ENCODE measurements at regions not wholly inside any gene's neighbourhood (a gene's known extent, or its start where the extent isn't known, plus 50 kb on each side); places are given as distances from the start of the nearest gene placed in this dataset.

- no peaks in the 10 kb centered on the region for H3K27me3 ChIP-seq (ENCODE audit: control insufficient read depth in 3 of 3, insufficient read depth in 3 of 3, low read depth in 1 of 3, low read length in 3 of 3)
- WGBS, 2 donors (ENCODE audit: extremely low coverage in 2 of 2, insufficient read length in 2 of 2, insufficient replicate concordance in 1 of 2), result no CpG with 5 or more reads among the region's 2 CpGs
- H2BK15ac ChIP-seq (ENCODE audit: low read length), result no peak overlapping the region
- no peak overlapping the region for H3K4ac ChIP-seq (ENCODE audit: low read length)
- no peak overlapping the region for H3K9ac ChIP-seq (ENCODE audit: low read depth, low read length, poor library complexity)
- no peak overlapping the region for H2AK5ac ChIP-seq (ENCODE audit: low read depth, low read length)
- no peaks in the 10 kb centered on the region for H3K79me1 ChIP-seq (ENCODE audit: low read depth, low read length)
- no peak overlapping the region for H3K23ac ChIP-seq (ENCODE audit: low read depth, low read length, poor library complexity)
- no peak overlapping the region for H2BK5ac ChIP-seq (ENCODE audit: low read length)
- no peaks in the 10 kb centered on the region for H3K4me1 ChIP-seq (ENCODE audit: control insufficient read depth in 2 of 2, insufficient read depth in 1 of 2, low read depth in 1 of 2, low read length in 2 of 2)
- H4K91ac ChIP-seq (ENCODE audit: low read depth, low read length, poor library complexity), result no peak overlapping the region
- no peak for DNase-seq (ENCODE audit: low spot score)
- H3K4me2 ChIP-seq (ENCODE audit: insufficient read depth, low read length, poor library complexity, severe bottlenecking), result no peak overlapping the region
- no peaks in the 10 kb centered on the region for H3K36me3 ChIP-seq (replicated peaks in 1 of 2; ENCODE audit: control insufficient read depth in 2 of 2, insufficient read depth in 2 of 2, low read length in 2 of 2)
- H3K9me3 ChIP-seq (replicated peaks in 1 of 2; ENCODE audit: control insufficient read depth in 2 of 2, insufficient read depth in 1 of 2, low read depth in 1 of 2, low read length in 2 of 2), result no peaks in the 10 kb centered on the region
- no peak overlapping the region for H3K4me3 ChIP-seq (ENCODE audit: low read length in 2 of 2)
- no peak overlapping the region for H2BK12ac ChIP-seq (ENCODE audit: low read length)
- no peak overlapping the region for H4K8ac ChIP-seq (ENCODE audit: low read depth, low read length)
- no peak overlapping the region for H3K27ac ChIP-seq (replicated peaks; ENCODE audit: low read length)
- no peak overlapping the region for H3K14ac ChIP-seq (ENCODE audit: low read length)
- H3K18ac ChIP-seq (ENCODE audit: low read length), result no peak overlapping the region
- no peak overlapping the region for H2AFZ ChIP-seq (ENCODE audit: low read length)
- no peak overlapping the region for H2BK120ac ChIP-seq (ENCODE audit: low read depth, low read length)
Observed at GRCh38 chr18:42559069-42559690, 556.3 kb downstream of the RIT2 start.

DNA sequence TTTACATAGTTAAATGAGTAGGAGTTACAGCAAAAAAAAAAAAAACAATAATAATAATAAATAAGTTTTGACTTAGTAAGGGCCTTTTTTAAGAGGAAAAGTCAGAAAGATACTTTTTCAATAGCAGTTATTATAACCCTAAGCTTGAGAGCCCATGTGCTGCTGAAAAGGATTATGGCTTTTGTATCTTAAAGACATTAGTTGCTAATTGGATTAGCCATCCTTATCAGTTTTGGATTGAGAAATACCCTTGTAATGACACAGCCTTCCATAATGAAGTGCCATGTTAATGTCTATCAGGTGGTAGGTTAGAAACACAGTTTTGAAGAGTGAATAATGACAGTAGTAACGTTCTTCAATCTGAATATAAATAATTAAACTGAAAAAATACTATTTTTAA lies 554.0 kb downstream of the RIT2 start:
- WGBS, 2 donors (ENCODE audit: extremely low coverage in 2 of 2, insufficient read length in 2 of 2, insufficient replicate concordance in 1 of 2), result no CpG with 5 or more reads among the region's 1 CpG
- H3K23ac ChIP-seq (ENCODE audit: low read depth, low read length, poor library complexity), result no peak overlapping the region
- no peak overlapping the region for H4K91ac ChIP-seq (ENCODE audit: low read depth, low read length, poor library complexity)
- H3K14ac ChIP-seq (ENCODE audit: low read length), result no peak overlapping the region
- H3K9ac ChIP-seq (ENCODE audit: low read depth, low read length, poor library complexity), result no peak overlapping the region
- no peaks in the 10 kb centered on the region for H3K79me1 ChIP-seq (ENCODE audit: low read depth, low read length)
- H2BK12ac ChIP-seq (ENCODE audit: low read length), result no peak overlapping the region
- DNase-seq (ENCODE audit: low spot score), result no peak
- H3K36me3 ChIP-seq (replicated peaks in 1 of 2; ENCODE audit: control insufficient read depth in 2 of 2, insufficient read depth in 2 of 2, low read length in 2 of 2), result no peaks in the 10 kb centered on the region
- H3K9me3 ChIP-seq (replicated peaks in 1 of 2; ENCODE audit: control insufficient read depth in 2 of 2, insufficient read depth in 1 of 2, low read depth in 1 of 2, low read length in 2 of 2), result no peaks in the 10 kb centered on the region
- H3K4me2 ChIP-seq (ENCODE audit: insufficient read depth, low read length, poor library complexity, severe bottlenecking), result no peak overlapping the region
- H3K4me3 ChIP-seq (ENCODE audit: low read length in 2 of 2), result no peak overlapping the region
- H3K27me3 ChIP-seq (ENCODE audit: control insufficient read depth in 3 of 3, insufficient read depth in 3 of 3, low read depth in 1 of 3, low read length in 3 of 3), result no peaks in the 10 kb centered on the region
- H3K4ac ChIP-seq (ENCODE audit: low read length), result no peak overlapping the region
- H2BK5ac ChIP-seq (ENCODE audit: low read length), result no peak overlapping the region
- no peaks in the 10 kb centered on the region for H3K4me1 ChIP-seq (ENCODE audit: control insufficient read depth in 2 of 2, insufficient read depth in 1 of 2, low read depth in 1 of 2, low read length in 2 of 2)
- H2BK15ac ChIP-seq (ENCODE audit: low read length), result no peak overlapping the region
- H2BK120ac ChIP-seq (ENCODE audit: low read depth, low read length), result no peak overlapping the region
- no peak overlapping the region for H3K18ac ChIP-seq (ENCODE audit: low read length)
- H2AK5ac ChIP-seq (ENCODE audit: low read depth, low read length), result no peak overlapping the region
- no peak overlapping the region for H3K27ac ChIP-seq (replicated peaks; ENCODE audit: low read length)
- no peak overlapping the region for H2AFZ ChIP-seq (ENCODE audit: low read length)
- H4K8ac ChIP-seq (ENCODE audit: low read depth, low read length), result no peak overlapping the region

GRCh38 chr18:42563995-42564394 lies 551.5 kb downstream of the RIT2 start:
- Histone ChIP-seq H3K9ac (ENCODE audit: low read depth, low read length, poor library complexity) (no peak overlapping the region), H4K91ac (ENCODE audit: low read depth, low read length, poor library complexity) (no peak overlapping the region), H3K36me3 (replicated peaks in 1 of 2; ENCODE audit: control insufficient read depth in 2 of 2, insufficient read depth in 2 of 2, low read length in 2 of 2) (no peaks in the 10 kb centered on the region), H2BK5ac (ENCODE audit: low read length) (no peak overlapping the region), H3K9me3 (replicated peaks in 1 of 2; ENCODE audit: control insufficient read depth in 2 of 2, insufficient read depth in 1 of 2, low read depth in 1 of 2, low read length in 2 of 2) (no peaks in the 10 kb centered on the region), H3K4me2 (ENCODE audit: insufficient read depth, low read length, poor library complexity, severe bottlenecking) (no peak overlapping the region), H3K4ac (ENCODE audit: low read length) (no peak overlapping the region), H3K4me1 (ENCODE audit: control insufficient read depth in 2 of 2, insufficient read depth in 1 of 2, low read depth in 1 of 2, low read length in 2 of 2) (no peaks in the 10 kb centered on the region), H3K4me3 (ENCODE audit: low read length in 2 of 2) (no peak overlapping the region), H3K23ac (ENCODE audit: low read depth, low read length, poor library complexity) (no peak overlapping the region), H3K27me3 (ENCODE audit: control insufficient read depth in 3 of 3, insufficient read depth in 3 of 3, low read depth in 1 of 3, low read length in 3 of 3) (no peaks in the 10 kb centered on the region), H2AFZ (ENCODE audit: low read length) (no peak overlapping the region), H3K14ac (ENCODE audit: low read length) (no peak overlapping the region), H2BK12ac (ENCODE audit: low read length) (no peak overlapping the region), H3K27ac (replicated peaks; ENCODE audit: low read length) (no peak overlapping the region), H2BK120ac (ENCODE audit: low read depth, low read length) (no peak overlapping the region), H3K79me1 (ENCODE audit: low read depth, low read length) (no peaks in the 10 kb centered on the region), H2BK15ac (ENCODE audit: low read length) (no peak overlapping the region), H3K18ac (ENCODE audit: low read length) (no peak overlapping the region), H4K8ac (ENCODE audit: low read depth, low read length) (no peak overlapping the region), H2AK5ac (ENCODE audit: low read depth, low read length) (no peak overlapping the region)
- DNase-seq (ENCODE audit: low spot score), result no peak
- WGBS, 2 donors (ENCODE audit: extremely low coverage in 2 of 2, insufficient read length in 2 of 2, insufficient replicate concordance in 1 of 2), result no CpG with 5 or more reads among the region's 3 CpGs

GRCh38 chr18:42564761-42565160 lies 550.7 kb downstream of the RIT2 start:
- Histone ChIP-seq H2BK5ac (ENCODE audit: low read length) (no peak overlapping the region), H3K4me3 (ENCODE audit: low read length in 2 of 2) (no peak overlapping the region), H3K79me1 (ENCODE audit: low read depth, low read length) (no peaks in the 10 kb centered on the region), H4K8ac (ENCODE audit: low read depth, low read length) (no peak overlapping the region), H2AFZ (ENCODE audit: low read length) (no peak overlapping the region), H4K91ac (ENCODE audit: low read depth, low read length, poor library complexity) (no peak overlapping the region), H2BK15ac (ENCODE audit: low read length) (no peak overlapping the region), H2BK12ac (ENCODE audit: low read length) (no peak overlapping the region), H3K27me3 (ENCODE audit: control insufficient read depth in 3 of 3, insufficient read depth in 3 of 3, low read depth in 1 of 3, low read length in 3 of 3) (no peaks in the 10 kb centered on the region), H3K23ac (ENCODE audit: low read depth, low read length, poor library complexity) (no peak overlapping the region), H3K4me2 (ENCODE audit: insufficient read depth, low read length, poor library complexity, severe bottlenecking) (no peak overlapping the region), H3K36me3 (replicated peaks in 1 of 2; ENCODE audit: control insufficient read depth in 2 of 2, insufficient read depth in 2 of 2, low read length in 2 of 2) (no peaks in the 10 kb centered on the region), H3K18ac (ENCODE audit: low read length) (no peak overlapping the region), H2AK5ac (ENCODE audit: low read depth, low read length) (no peak overlapping the region), H3K14ac (ENCODE audit: low read length) (no peak overlapping the region), H3K4me1 (ENCODE audit: control insufficient read depth in 2 of 2, insufficient read depth in 1 of 2, low read depth in 1 of 2, low read length in 2 of 2) (no peaks in the 10 kb centered on the region), H3K9me3 (replicated peaks in 1 of 2; ENCODE audit: control insufficient read depth in 2 of 2, insufficient read depth in 1 of 2, low read depth in 1 of 2, low read length in 2 of 2) (no peaks in the 10 kb centered on the region), H3K27ac (replicated peaks; ENCODE audit: low read length) (no peak overlapping the region), H3K4ac (ENCODE audit: low read length) (no peak overlapping the region), H3K9ac (ENCODE audit: low read depth, low read length, poor library complexity) (no peak overlapping the region), H2BK120ac (ENCODE audit: low read depth, low read length) (no peak overlapping the region)
- WGBS, 2 donors (ENCODE audit: extremely low coverage in 2 of 2, insufficient read length in 2 of 2, insufficient replicate concordance in 1 of 2), result no CpG with 5 or more reads among the region's 1 CpG
- DNase-seq (ENCODE audit: low spot score), result no peak

Measured in neuronal stem cell (in vitro differentiated cells).